GM12878 (cell line): ENCODE measurements at regions not wholly inside any gene's neighbourhood (a gene's known extent, or its start where the extent isn't known, plus 50 kb on each side); places are given as distances from the start of the nearest gene placed in this dataset.
A peak's percentile ranks its signal among the peaks of the same experiment; 100 is the strongest.

Experiments
- ATAC-seq: fragments of 200-7000 bp; cut with Tn5 transposase; 3 replicates; pipeline ENCODE4 v1.9.1; 2020; ENCODE audit warnings: mild to moderate bottlenecking, moderate library complexity
- BruUV-seq: library from RNA; stranded (reverse); fragments of 400-500 nt; replicated peaks from 2 replicates; lab custom pipeline; 2021; lab: Mats Ljungman, UMichigan
- CTCF ChIA-PET: fragments of 300-600 bp; sonication (Branson Sonifier 250); formaldehyde crosslinking; extraction: SDS; loops from one replicate; lab custom pipeline; 2021; ENCODE audit warnings: inconsistent platforms; lab: Yijun Ruan, JAX
- POLR2A ChIA-PET: fragments of 350-600 bp; formaldehyde crosslinking; extraction: SDS; loops from one replicate; lab custom pipeline; 2021; ENCODE audit warnings: inconsistent platforms; lab: Charles Lee
- RAD21 ChIA-PET: fragments of 300-600 bp; sonication (Branson Sonifier 250); formaldehyde crosslinking; loops from one replicate; lab custom pipeline; 2023; ENCODE audit warnings: antibody characterized with exemption; ENCODE audit not compliant: unreplicated experiment; lab: Charles Lee
- SMC1A ChIA-PET: fragments of 300-600 bp; sonication (Branson Sonifier 250); formaldehyde crosslinking; loops from one replicate; lab custom pipeline; 2023; ENCODE audit not compliant: unreplicated experiment, uncharacterized antibody; lab: Charles Lee
- DNase-seq: peaks from one replicate; pipeline ENCODE4 v3.0.0-alpha.2; 2011; ENCODE audit warnings: low read depth, low spot score
- FAIRE-seq: peaks from 3 replicates; lab custom pipeline; 2011; peaks lifted over from hg19 to GRCh38; lab: Jason Lieb, UNC
- H2AFZ ChIP-seq: 2 replicates; pipeline ENCODE4 v1.6.0; 2011; ENCODE audit warnings: low read depth, low read length, control low read depth; ENCODE audit not compliant: control insufficient read depth
- H3K27ac ChIP-seq: 2 replicates; pipeline ENCODE4 v1.5.1; 2011; ENCODE audit warnings: control low read depth; ENCODE audit not compliant: control insufficient read depth, insufficient read depth
- H3K27me3 ChIP-seq, 2 experiments: replicated peaks in 1 of 2; 2 replicates each; pipeline versions ENCODE4 v1.6.0 to v1.6.1; 2011; ENCODE audit warnings: low read length in 1 of 2; ENCODE audit not compliant: control insufficient read depth in 2 of 2, insufficient read depth in 2 of 2
- H3K36me3 ChIP-seq, 2 experiments: 2 replicates each; pipeline ENCODE4 v1.5.1; 2011; ENCODE audit warnings: low read length in 1 of 2; ENCODE audit not compliant: control insufficient read depth in 2 of 2, insufficient read depth in 2 of 2
- H3K4me1 ChIP-seq: 2 replicates; pipeline ENCODE4 v1.6.1; 2011; ENCODE audit warnings: mild to moderate bottlenecking, low read length, moderate library complexity, mixed read lengths; ENCODE audit not compliant: control insufficient read depth, insufficient read depth
- H3K4me2 ChIP-seq: 2 replicates; pipeline ENCODE4 v1.6.0; 2011; ENCODE audit warnings: control low read depth; ENCODE audit not compliant: control insufficient read depth, insufficient read depth
- H3K4me3 ChIP-seq: fragments of 200-600 bp; sonication (generic); 2 replicates; pipeline ENCODE4 v1.5.1; 2016
- H3K79me2 ChIP-seq: 2 replicates; pipeline ENCODE4 v1.6.0; 2011; ENCODE audit warnings: low read length; ENCODE audit not compliant: control insufficient read depth, insufficient read depth
- H3K9ac ChIP-seq: 2 replicates; pipeline ENCODE4 v1.8.0; 2011; ENCODE audit warnings: low read length, control low read depth, mixed read lengths; ENCODE audit not compliant: control insufficient read depth, insufficient read depth
- H3K9me3 ChIP-seq: replicated peaks from 3 replicates; pipeline ENCODE4 v1.5.1; 2011; ENCODE audit warnings: mild to moderate bottlenecking, low read length; ENCODE audit not compliant: control insufficient read depth, insufficient read depth
- H4K20me1 ChIP-seq: 2 replicates; pipeline ENCODE4 v1.6.0; 2011; ENCODE audit not compliant: control insufficient read depth, insufficient read depth
- ASH2L ChIP-seq: fragments of 300-600, 200-600 bp; sonication (generic); IDR thresholded peaks from 2 replicates; pipeline ENCODE4 v1.6.1; 2017; ENCODE audit warnings: low read depth, mild to moderate bottlenecking, borderline replicate concordance
- BHLHE40 ChIP-seq, 2 experiments: fragments of 450-650 bp in 1 of 2; IDR thresholded peaks; 2 replicates each; pipeline ENCODE4 v1.6.1; 2011 to 2017; ENCODE audit warnings: low read depth in 2 of 2, borderline replicate concordance in 1 of 2, improper control_type of control experiment in 1 of 2, low read length in 1 of 2, mild to moderate bottlenecking in 1 of 2
- HDGF ChIP-seq: fragments of 450-650 bp; IDR thresholded peaks from 2 replicates; pipeline ENCODE4 v1.6.1; 2016; ENCODE audit warnings: antibody characterized with exemption
- IKZF2 ChIP-seq, 2 experiments: fragments of 450-650 bp; IDR thresholded peaks; 2 replicates each; pipeline ENCODE4 v1.6.1; 2017; ENCODE audit warnings: mild to moderate bottlenecking in 2 of 2, moderate library complexity in 2 of 2
- JUNB ChIP-seq: IDR thresholded peaks from 2 replicates; pipeline ENCODE4 v1.6.1; 2016; ENCODE audit warnings: antibody characterized with exemption, mild to moderate bottlenecking
- MTA2 ChIP-seq: fragments of 450-650 bp; IDR thresholded peaks from 2 replicates; pipeline ENCODE4 v1.6.1; 2016; ENCODE audit warnings: low read depth, mild to moderate bottlenecking, moderate library complexity
- MXI1 ChIP-seq: fragments of 150-350 bp; IDR thresholded peaks from 2 replicates; pipeline ENCODE4 v1.6.1; 2011; ENCODE audit warnings: low read depth, mild to moderate bottlenecking, inconsistent platforms, low read length, improper control_type of control experiment
- NFIC ChIP-seq: IDR thresholded peaks from 2 replicates; pipeline ENCODE4 v1.6.1; 2012; ENCODE audit warnings: low read depth, mild to moderate bottlenecking, inconsistent platforms, low read length, moderate library complexity
- NRF1 ChIP-seq: conservative IDR thresholded peaks from 2 replicates; pipeline ENCODE4 v1.6.1; 2011; ENCODE audit warnings: mild to moderate bottlenecking, low read depth, low read length, improper control_type of control experiment
- PAX5 ChIP-seq: IDR thresholded peaks from 2 replicates; pipeline ENCODE4 v1.6.1; 2011; ENCODE audit warnings: low read depth, low read length, borderline replicate concordance
- PKNOX1 ChIP-seq: fragments of 450-650 bp; IDR thresholded peaks from 2 replicates; pipeline ENCODE4 v1.6.1; 2016; ENCODE audit warnings: mild to moderate bottlenecking
- RUNX3 ChIP-seq: IDR thresholded peaks from 2 replicates; pipeline ENCODE4 v1.6.1; 2012; ENCODE audit warnings: low read length, inconsistent platforms
- SPI1 ChIP-seq: IDR thresholded peaks from 2 replicates; pipeline ENCODE4 v1.6.1; 2011; ENCODE audit warnings: low read depth, mild to moderate bottlenecking, low read length, moderate library complexity, borderline replicate concordance; ENCODE audit not compliant: insufficient read depth
- SUPT20H ChIP-seq: IDR thresholded peaks from 2 replicates; pipeline ENCODE4 v1.6.1; 2011; ENCODE audit warnings: low read depth, mild to moderate bottlenecking, low read length, moderate library complexity, borderline replicate concordance; ENCODE audit not compliant: control insufficient read depth
- TAF1 ChIP-seq: IDR thresholded peaks from 2 replicates; pipeline ENCODE4 v1.6.1; 2011; ENCODE audit warnings: mild to moderate bottlenecking, low read depth, low read length, borderline replicate concordance
- TBL1XR1 ChIP-seq: IDR thresholded peaks from 2 replicates; pipeline ENCODE4 v1.6.1; 2012; ENCODE audit warnings: low read depth, low read length, improper control_type of control experiment
- WGBS: methylation state at CpG from one replicate; pipeline ENCODE4 v1.1.6; 2016; ENCODE audit warnings: low lambda C conversion rate; ENCODE audit not compliant: insufficient replicate concordance, insufficient coverage; ENCODE audit errors: missing lambda C conversion rate; 5-methylcytosine and 5-hydroxymethylcytosine counted together
- in situ Hi-C: fragments of 300-500 bp; cut with MboI; formaldehyde crosslinking; loops from 9 replicates; pipeline ENCODE4 v1.14.3; 2018; ENCODE audit warnings: mixed read lengths
- intact Hi-C: fragments of 100-400 bp; cut with micrococcal nuclease; formaldehyde crosslinking; loops from one replicate; pipeline ENCODE4 v1.14.2; 2022; ENCODE audit not compliant: unreplicated experiment

- H3K27ac ChIP-seq = no peak overlapping the region
- no peak for ATAC-seq
- DNase-seq = no peak
- SMC1A ChIA-PET = no interaction called here
- no peaks in the 10 kb centered on the region for H3K4me1 ChIP-seq
- in situ Hi-C loops (no loop called here), intact Hi-C loops (no loop called here)
- no peak for FAIRE-seq
- WGBS = 31% methylated on average over 3 of the region's 3 CpGs
- no peaks in the 10 kb centered on the region for H3K79me2 ChIP-seq
- no peak overlapping the region for H2AFZ ChIP-seq
- H3K27me3 ChIP-seq = no peaks in the 10 kb centered on the region
- POLR2A ChIA-PET = no interaction called here
- CTCF ChIA-PET = interaction anchor here (0.6 to 1.1 kb wide), 3 partner anchors 20 to 76 kb away, joined by 3 read pairs; no protein-coding TSS in a partner anchor
- RAD21 ChIA-PET = no interaction called here
- H3K4me3 ChIP-seq = no peak overlapping the region
- no peak overlapping the region for H3K4me2 ChIP-seq
- no peaks in the 10 kb centered on the region for H3K36me3 ChIP-seq
- no peak for TF ChIP-seq NRF1
- TF ChIP-seq IKZF2 (IDR thresholded peaks at IDR 0.05) = no peak
- no peak for TF ChIP-seq SPI1
- no peak for TF ChIP-seq RUNX3
- TF ChIP-seq JUNB = peak; percentile 69
- TF ChIP-seq, all 136 proteins: peak for 1
- Histone ChIP-seq H3K9me3 (no peaks in the 10 kb centered on the region; the same call in 2 of the 3 replicates), H4K20me1 (no peaks in the 10 kb centered on the region), H3K9ac (no peak overlapping the region)
- no TSS peak for BruUV-seq
These were observed 307.0 kb downstream of the KCNJ2 start for GRCh38 chr17:70476368-70476767.

DNA sequence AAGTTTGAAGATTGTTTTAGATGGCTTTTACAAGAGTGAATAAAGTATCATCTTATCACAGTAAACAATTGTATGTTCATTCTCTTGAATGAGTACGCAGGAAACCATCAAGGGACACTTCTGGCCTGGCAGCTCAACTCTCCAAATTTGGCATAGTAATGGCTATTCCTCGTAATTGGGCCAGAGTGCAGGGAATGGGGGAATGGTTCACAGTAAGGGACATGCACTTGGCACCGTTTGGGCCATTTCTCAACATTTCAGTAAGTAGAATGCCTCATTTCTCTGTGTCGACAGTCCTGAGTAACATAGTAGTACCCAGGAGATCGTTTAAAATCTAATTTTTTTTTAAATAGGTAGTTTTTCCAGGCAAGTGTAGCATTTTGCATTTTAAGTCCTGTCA is 309.6 kb downstream of the KCNJ2 start:
- H3K4me2 ChIP-seq = no peak overlapping the region
- no peaks in the 10 kb centered on the region for H4K20me1 ChIP-seq
- H3K4me3 ChIP-seq = no peak overlapping the region
- WGBS = 4% methylated on average over 5 of the region's 5 CpGs
- POLR2A ChIA-PET = no interaction called here
- no peak overlapping the region for H2AFZ ChIP-seq
- H3K27ac ChIP-seq = no peak overlapping the region
- ATAC-seq = no peak
- RAD21 ChIA-PET = no interaction called here
- intact Hi-C loops (no loop called here), in situ Hi-C loops (no loop called here)
- H3K4me1 ChIP-seq = no peaks in the 10 kb centered on the region
- no peak for FAIRE-seq
- H3K9me3 ChIP-seq = no peaks in the 10 kb centered on the region; the same call in 2 of the 3 replicates
- no peaks in the 10 kb centered on the region for H3K36me3 ChIP-seq
- no peaks in the 10 kb centered on the region for H3K79me2 ChIP-seq
- CTCF ChIA-PET = interaction anchor here (0.6 to 1.3 kb wide), 2 partner anchors 12 to 50 kb away, joined by 3 read pairs; no protein-coding TSS in a partner anchor
- no peaks in the 10 kb centered on the region for H3K27me3 ChIP-seq
- DNase-seq = no peak
- SMC1A ChIA-PET = no interaction called here
- BruUV-seq = no TSS peak
- H3K9ac ChIP-seq = no peak overlapping the region
- TF ChIP-seq PAX5 = no peak
- TF ChIP-seq BHLHE40 (IDR thresholded peaks at IDR 0.05; ENCODE audit: borderline replicate concordance in 1 of 2, low read depth in 2 of 2, low read length in 1 of 2) = no peak
- no peak for TF ChIP-seq PKNOX1
- TF ChIP-seq NFIC = no peak
- no peak for TF ChIP-seq HDGF
- TF ChIP-seq TBL1XR1 = no peak
- TF ChIP-seq ASH2L = no peak
- no peak for TF ChIP-seq MXI1
- no peak for TF ChIP-seq SUPT20H
- no peak for TF ChIP-seq MTA2
- TF ChIP-seq TAF1 = no peak
